ENCODE measurements at regions not wholly inside any gene's neighbourhood (a gene's known extent, or its start where the extent isn't known, plus 50 kb on each side); places are given as distances from the start of the nearest gene placed in this dataset.
"Not testable (repeated sequence)": the region's sequence is repeated elsewhere in the genome, so short reads cannot be mapped to it uniquely, and the experiment has no call there.

GRCh38 chr1:213324859-213325258 lies 273.8 kb downstream of the RPS6KC1 start:
- DNase-seq = no peak

GRCh38 chr1:213325482-213325881 lies 274.4 kb downstream of the RPS6KC1 start:
- DNase-seq = no peak

GRCh38 chr1:213326281-213327016 lies 275.4 kb downstream of the RPS6KC1 start:
- no peak for DNase-seq

GRCh38 chr1:213327017-213327667 lies 276.1 kb downstream of the RPS6KC1 start:
- no peak for DNase-seq

GRCh38 chr1:213329406-213330008 lies 278.5 kb downstream of the RPS6KC1 start:
- no peak for DNase-seq

- DNase-seq = no peak
These were observed 279.2 kb downstream of the RPS6KC1 start for GRCh38 chr1:213330281-213330680.

- DNase-seq = no peak
These were observed 280.7 kb downstream of the RPS6KC1 start for GRCh38 chr1:213331631-213332175.

GRCh38 chr1:213332491-213332890 lies 281.4 kb downstream of the RPS6KC1 start:
- DNase-seq = no peak

- DNase-seq = no peak
These were observed 282.1 kb downstream of the RPS6KC1 start for GRCh38 chr1:213333121-213333520.

- no peak for DNase-seq
These were observed 284.0 kb downstream of the RPS6KC1 start for GRCh38 chr1:213335084-213335483.

- no peak for DNase-seq
These were observed 286.1 kb downstream of the RPS6KC1 start for GRCh38 chr1:213337025-213337678.

GRCh38 chr1:213340593-213340992 lies 289.6 kb downstream of the RPS6KC1 start:
- no peak for DNase-seq

- no peak for DNase-seq
These were observed 294.6 kb downstream of the RPS6KC1 start for GRCh38 chr1:213345621-213346020.

- no peak for DNase-seq
These were observed 306.4 kb downstream of the RPS6KC1 start for GRCh38 chr1:213357403-213357802.

- DNase-seq = not testable (repeated sequence)
These were observed 307.3 kb downstream of the RPS6KC1 start for GRCh38 chr1:213358368-213358767.

GRCh38 chr1:213362598-213362997 lies 311.6 kb downstream of the RPS6KC1 start:
- no peak for DNase-seq

GRCh38 chr1:213366141-213366831 lies 315.2 kb downstream of the RPS6KC1 start:
- no peak for DNase-seq

GRCh38 chr1:213369465-213369864 lies 318.4 kb downstream of the RPS6KC1 start:
- no peak for DNase-seq

- DNase-seq = no peak
These were observed 319.5 kb downstream of the RPS6KC1 start for GRCh38 chr1:213370523-213370922.

- no peak for DNase-seq
These were observed 320.4 kb downstream of the RPS6KC1 start for GRCh38 chr1:213371525-213371846.

- DNase-seq = no peak
These were observed 321.0 kb downstream of the RPS6KC1 start for GRCh38 chr1:213371847-213372619.

GRCh38 chr1:213374369-213374768 lies 323.3 kb downstream of the RPS6KC1 start:
- peak; percentile 58 for DNase-seq

All from activated CD4-positive, alpha-beta T cell treated with anti-CD3 and anti-CD28 coated beads, Interleukin-2, amount 50 U/mL, for 1 hour (primary cell).